NB4 (cell line): ENCODE measurements at regions not wholly inside any gene's neighbourhood (a gene's known extent, or its start where the extent isn't known, plus 50 kb on each side); places are given as distances from the start of the nearest gene placed in this dataset.
"Not testable (repeated sequence)": the region's sequence is repeated elsewhere in the genome, so short reads cannot be mapped to it uniquely, and the experiment has no call there.

Experiments
- CTCF ChIP-seq: IDR thresholded peaks from one replicate; pipeline ENCODE4 v1.5.1; 2012; ENCODE audit warnings: low read depth, low read length
- POLR2A ChIP-seq: IDR thresholded peaks from 2 replicates; pipeline ENCODE4 v1.6.1; 2011; ENCODE audit warnings: mild to moderate bottlenecking; ENCODE audit not compliant: insufficient read length; ENCODE audit errors: extremely low read depth
- TF ChIP-seq, protein P1 (sequence below): IDR thresholded peaks from 2 replicates; pipeline ENCODE4 v1.6.1; 2011; ENCODE audit warnings: low read depth, low read length

- not testable (repeated sequence) for TF ChIP-seq CTCF, POLR2A
- TF ChIP-seq, protein P1, sequence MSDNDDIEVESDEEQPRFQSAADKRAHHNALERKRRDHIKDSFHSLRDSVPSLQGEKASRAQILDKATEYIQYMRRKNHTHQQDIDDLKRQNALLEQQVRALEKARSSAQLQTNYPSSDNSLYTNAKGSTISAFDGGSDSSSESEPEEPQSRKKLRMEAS = not testable (repeated sequence)
These were observed 165.8 kb upstream of the KAZN start for GRCh38 chr1:14432728-14433127.
